GM12892 (cell line): ENCODE measurements at regions not wholly inside any gene's neighbourhood (a gene's known extent, or its start where the extent isn't known, plus 50 kb on each side); places are given as distances from the start of the nearest gene placed in this dataset.

ENCODE experiments used
- DNase-seq: peaks from one replicate; pipeline ENCODE4 v3.0.0; 2011; ENCODE audit not compliant: insufficient read length
- FAIRE-seq: peaks from 2 replicates; lab custom pipeline; 2011; peaks lifted over from hg19 to GRCh38; lab: Jason Lieb, UNC
- POLR2A ChIP-seq: IDR thresholded peaks from 2 replicates; pipeline ENCODE4 v1.6.1; 2011; ENCODE audit warnings: low read depth, low read length, control low read depth
- POLR2AphosphoS5 ChIP-seq: IDR thresholded peaks from 2 replicates; pipeline ENCODE4 v1.6.1; 2011; ENCODE audit warnings: low read depth, low read length, control low read depth
- TAF1 ChIP-seq: IDR thresholded peaks from 2 replicates; pipeline ENCODE4 v1.6.1; 2011; ENCODE audit warnings: low read depth, mild to moderate bottlenecking, control low read depth, low read length, borderline replicate concordance

- TF ChIP-seq POLR2A (no peak), TAF1 (no peak), POLR2AphosphoS5 (no peak)
- no peak for DNase-seq
- FAIRE-seq = no peak
Observed at GRCh38 chr7:112395411-112395810, 54.8 kb upstream of the IFRD1 start.

DNA sequence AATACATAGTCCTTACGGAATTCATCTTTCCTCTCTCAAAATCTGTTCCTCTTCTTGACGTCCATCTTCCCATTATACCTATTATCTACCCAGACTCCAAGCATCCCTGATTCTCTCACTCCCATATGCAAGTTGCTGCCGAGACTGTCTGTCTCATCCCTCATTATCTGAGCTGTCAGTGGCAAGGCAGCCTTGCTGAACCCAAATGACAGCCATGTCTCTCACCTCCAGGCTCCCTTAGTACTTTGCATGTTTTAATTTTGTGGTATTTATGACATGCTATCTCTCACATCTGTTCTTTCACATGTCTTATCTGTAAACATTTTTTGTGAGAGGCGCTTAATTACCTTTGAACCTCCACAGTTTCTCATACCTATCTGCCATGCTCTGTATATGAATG lies 54.4 kb upstream of the IFRD1 start:
- no peak for TF ChIP-seq POLR2A
- no peak for TF ChIP-seq POLR2AphosphoS5
- TF ChIP-seq TAF1 = no peak
- DNase-seq (no peak), FAIRE-seq (no peak)

GRCh38 chr7:112398534-112398933 lies 51.7 kb upstream of the IFRD1 start:
- no peak for DNase-seq
- TF ChIP-seq POLR2A = no peak
- TF ChIP-seq TAF1 = no peak
- no peak for TF ChIP-seq POLR2AphosphoS5
- peak; percentile 56 for FAIRE-seq

- FAIRE-seq (no peak), DNase-seq (no peak)
- TF ChIP-seq POLR2AphosphoS5 (no peak), TAF1 (no peak)
Observed at GRCh38 chr7:112399501-112399900, 50.8 kb upstream of the IFRD1 start.

GRCh38 chr7:112400141-112400540 lies 50.1 kb upstream of the IFRD1 start:
- TF ChIP-seq POLR2A (no peak), TAF1 (no peak), POLR2AphosphoS5 (no peak)
- DNase-seq (no peak), FAIRE-seq (no peak)
